ENCODE measurements at regions not wholly inside any gene's neighbourhood (a gene's known extent, or its start where the extent isn't known, plus 50 kb on each side); places are given as distances from the start of the nearest gene placed in this dataset.

DNA sequence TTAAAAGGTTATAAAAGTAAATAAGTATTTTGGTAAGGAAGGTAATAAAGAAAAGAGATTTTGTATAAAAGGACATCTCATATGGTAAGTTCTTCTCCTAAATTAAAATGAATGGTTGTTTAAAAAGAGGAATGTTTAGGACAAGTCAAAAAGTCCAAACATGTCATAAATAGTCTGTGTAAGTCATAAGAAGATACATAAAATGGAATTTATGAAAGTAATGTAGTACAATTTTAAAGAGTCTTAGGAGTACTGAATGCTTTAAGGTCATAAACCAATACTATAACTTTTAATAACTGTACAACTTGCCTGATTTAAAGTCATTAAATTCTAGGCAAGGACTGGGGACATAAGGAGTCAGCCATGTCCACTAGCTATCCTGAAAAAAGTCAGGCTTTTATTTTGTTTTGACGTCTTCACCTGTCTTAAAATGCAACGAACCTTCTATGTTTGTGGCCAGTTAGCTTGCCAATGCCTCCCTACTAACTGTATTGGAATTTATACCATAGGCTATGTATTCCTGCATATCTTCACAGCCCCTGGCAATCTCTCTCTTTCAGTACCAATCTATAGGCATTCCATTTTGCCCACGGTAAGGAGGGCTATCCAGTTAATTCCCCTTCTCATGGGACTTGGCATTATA is 312.3 kb upstream of the LRRTM4 start:
- H3K4me1 ChIP-seq (ENCODE audit: insufficient read depth, low read length), result no peaks in the 10 kb centered on the region
- TF ChIP-seq, protein P1, sequence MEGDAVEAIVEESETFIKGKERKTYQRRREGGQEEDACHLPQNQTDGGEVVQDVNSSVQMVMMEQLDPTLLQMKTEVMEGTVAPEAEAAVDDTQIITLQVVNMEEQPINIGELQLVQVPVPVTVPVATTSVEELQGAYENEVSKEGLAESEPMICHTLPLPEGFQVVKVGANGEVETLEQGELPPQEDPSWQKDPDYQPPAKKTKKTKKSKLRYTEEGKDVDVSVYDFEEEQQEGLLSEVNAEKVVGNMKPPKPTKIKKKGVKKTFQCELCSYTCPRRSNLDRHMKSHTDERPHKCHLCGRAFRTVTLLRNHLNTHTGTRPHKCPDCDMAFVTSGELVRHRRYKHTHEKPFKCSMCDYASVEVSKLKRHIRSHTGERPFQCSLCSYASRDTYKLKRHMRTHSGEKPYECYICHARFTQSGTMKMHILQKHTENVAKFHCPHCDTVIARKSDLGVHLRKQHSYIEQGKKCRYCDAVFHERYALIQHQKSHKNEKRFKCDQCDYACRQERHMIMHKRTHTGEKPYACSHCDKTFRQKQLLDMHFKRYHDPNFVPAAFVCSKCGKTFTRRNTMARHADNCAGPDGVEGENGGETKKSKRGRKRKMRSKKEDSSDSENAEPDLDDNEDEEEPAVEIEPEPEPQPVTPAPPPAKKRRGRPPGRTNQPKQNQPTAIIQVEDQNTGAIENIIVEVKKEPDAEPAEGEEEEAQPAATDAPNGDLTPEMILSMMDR (IDR thresholded peaks at IDR 0.05; ENCODE audit: borderline replicate concordance, extremely low read depth, low read length, poor library complexity, severe bottlenecking), result no peak
- TF ChIP-seq EZH2 (IDR thresholded peaks at IDR 0.05; ENCODE audit: borderline replicate concordance, low read depth, low read length, severe bottlenecking), result no peak
- H3K9me3 ChIP-seq (ENCODE audit: insufficient read depth, low read length, severe bottlenecking), result peaks cover 17% of the 10 kb centered on the region
- H3K79me2 ChIP-seq (ENCODE audit: insufficient read depth, low read length), result no peaks in the 10 kb centered on the region
- no peaks in the 10 kb centered on the region for H3K27me3 ChIP-seq (ENCODE audit: insufficient read depth, low read length, poor library complexity)
- H3K36me3 ChIP-seq (ENCODE audit: insufficient read depth, low read length), result no peaks in the 10 kb centered on the region
- no peak overlapping the region for H3K4me3 ChIP-seq (ENCODE audit: low read depth in 1 of 2, low read length in 2 of 2)
- H3K9ac ChIP-seq (ENCODE audit: low read depth, low read length), result no peak overlapping the region
- no peak for ATAC-seq (ENCODE audit: insufficient read depth, low read depth)
- H3K4me2 ChIP-seq (ENCODE audit: insufficient read depth, low read length), result no peak overlapping the region
- H4K20me1 ChIP-seq (ENCODE audit: insufficient read depth, low read length), result no peaks in the 10 kb centered on the region
- H3K27ac ChIP-seq (ENCODE audit: low read length), result no peak overlapping the region
- no peak overlapping the region for H2AFZ ChIP-seq (ENCODE audit: low read depth, low read length)
- DNase-seq, result no peak

DNA sequence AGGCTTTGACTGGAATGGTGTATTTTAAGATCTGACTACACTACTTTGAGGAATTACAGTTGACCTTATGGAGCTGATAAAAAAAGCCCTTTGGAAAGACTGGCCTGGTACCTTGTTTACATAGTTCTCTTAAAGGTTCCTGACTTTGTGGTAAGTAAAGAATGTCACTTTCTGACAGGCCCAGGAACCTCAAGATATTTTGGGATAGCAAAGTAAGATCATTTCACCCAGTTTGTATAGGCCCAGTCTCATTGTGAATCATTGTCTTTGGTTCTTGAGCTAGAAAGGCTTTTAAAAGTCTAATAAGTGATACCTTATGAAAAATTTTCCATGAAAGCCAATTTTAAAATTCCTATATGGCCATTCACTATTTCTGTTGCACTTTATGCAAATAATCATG is 316.3 kb upstream of the LRRTM4 start:
- Histone ChIP-seq H3K79me2 (ENCODE audit: insufficient read depth, low read length) (no peaks in the 10 kb centered on the region), H3K9me3 (ENCODE audit: insufficient read depth, low read length, severe bottlenecking) (peaks cover 13% of the 10 kb centered on the region), H3K4me1 (ENCODE audit: insufficient read depth, low read length) (no peaks in the 10 kb centered on the region), H3K9ac (ENCODE audit: low read depth, low read length) (no peak overlapping the region), H3K27ac (ENCODE audit: low read length) (no peak overlapping the region), H3K27me3 (ENCODE audit: insufficient read depth, low read length, poor library complexity) (no peaks in the 10 kb centered on the region), H3K4me3 (ENCODE audit: low read depth in 1 of 2, low read length in 2 of 2) (no peak overlapping the region), H2AFZ (ENCODE audit: low read depth, low read length) (no peak overlapping the region), H4K20me1 (ENCODE audit: insufficient read depth, low read length) (no peaks in the 10 kb centered on the region), H3K36me3 (ENCODE audit: insufficient read depth, low read length) (no peaks in the 10 kb centered on the region), H3K4me2 (ENCODE audit: insufficient read depth, low read length) (no peak overlapping the region)
- TF ChIP-seq, protein P1 (IDR thresholded peaks at IDR 0.05; ENCODE audit: borderline replicate concordance, extremely low read depth, low read length, poor library complexity, severe bottlenecking), result no peak
- no peak for TF ChIP-seq EZH2 (IDR thresholded peaks at IDR 0.05; ENCODE audit: borderline replicate concordance, low read depth, low read length, severe bottlenecking)
- DNase-seq (no peak), ATAC-seq (ENCODE audit: insufficient read depth, low read depth) (no peak)

DNA sequence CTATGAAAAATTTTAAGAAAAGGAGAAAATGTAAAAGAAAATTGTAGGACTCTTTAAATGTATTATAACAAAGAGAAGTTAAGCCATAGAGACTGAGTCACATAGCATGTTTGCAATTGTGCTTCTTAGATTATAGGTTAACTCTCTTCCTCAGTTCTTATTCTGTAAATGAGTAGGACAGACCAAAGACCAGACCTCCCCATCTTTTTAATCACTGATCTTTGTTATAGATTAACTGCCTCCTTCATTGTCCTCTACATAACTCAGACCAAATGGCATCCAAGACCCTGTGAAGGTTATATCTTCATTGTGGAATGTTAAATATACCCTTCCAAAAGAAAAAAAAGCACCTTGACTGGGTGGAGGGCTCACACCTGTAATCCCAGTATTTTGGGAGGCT is 316.9 kb upstream of the LRRTM4 start:
- peaks cover 8% of the 10 kb centered on the region for H3K9me3 ChIP-seq (ENCODE audit: insufficient read depth, low read length, severe bottlenecking)
- no peak overlapping the region for H3K9ac ChIP-seq (ENCODE audit: low read depth, low read length)
- DNase-seq, result no peak

More for the DNA sequence above, 316.9 kb upstream of the LRRTM4 start:
- TF ChIP-seq, protein P1 (IDR thresholded peaks at IDR 0.05; ENCODE audit: borderline replicate concordance, extremely low read depth, low read length, poor library complexity, severe bottlenecking), result no peak
- no peak for TF ChIP-seq EZH2 (IDR thresholded peaks at IDR 0.05; ENCODE audit: borderline replicate concordance, low read depth, low read length, severe bottlenecking)
- Histone ChIP-seq H3K36me3 (ENCODE audit: insufficient read depth, low read length) (no peaks in the 10 kb centered on the region), H3K4me2 (ENCODE audit: insufficient read depth, low read length) (no peak overlapping the region), H2AFZ (ENCODE audit: low read depth, low read length) (no peak overlapping the region), H3K4me3 (ENCODE audit: low read depth in 1 of 2, low read length in 2 of 2) (no peak overlapping the region), H4K20me1 (ENCODE audit: insufficient read depth, low read length) (no peaks in the 10 kb centered on the region), H3K27me3 (ENCODE audit: insufficient read depth, low read length, poor library complexity) (no peaks in the 10 kb centered on the region), H3K27ac (ENCODE audit: low read length) (no peak overlapping the region), H3K79me2 (ENCODE audit: insufficient read depth, low read length) (no peaks in the 10 kb centered on the region), H3K4me1 (ENCODE audit: insufficient read depth, low read length) (no peaks in the 10 kb centered on the region)
- no peak for ATAC-seq (ENCODE audit: insufficient read depth, low read depth)

All from DND-41 (cell line).